Sigmoid colon (tissue), 4 donors: ENCODE measurements at regions not wholly inside any gene's neighbourhood (a gene's known extent, or its start where the extent isn't known, plus 50 kb on each side); places are given as distances from the start of the nearest gene placed in this dataset.
"Not testable (repeated sequence)": the region's sequence is repeated elsewhere in the genome, so short reads cannot be mapped to it uniquely, and the experiment has no call there.

Source experiments
- EP300 ChIP-seq, 4 donors: sonication (generic); formaldehyde crosslinking; IDR thresholded peaks; one replicate each; pipeline ENCODE4 v1.6.1; 2017; ENCODE audit warnings: antibody characterized with exemption in 4 of 4
- POLR2A ChIP-seq, 2 donors: fragments of 450-650 bp; IDR thresholded peaks; one replicate each; pipeline ENCODE4 v1.6.1; 2016; ENCODE audit warnings: antibody characterized with exemption in 2 of 2, mild to moderate bottlenecking in 2 of 2, moderate library complexity in 2 of 2
- TF ChIP-seq, protein P1 (sequence below), 4 experiments: fragments of 450-650 bp in 3 of 4; fragments of 200-600 bp in 1 of 4; IDR thresholded peaks; one replicate each; pipeline ENCODE4 v1.5.1; 2016 to 2019; ENCODE audit warnings: antibody characterized with exemption in 4 of 4, mild to moderate bottlenecking in 3 of 4, moderate library complexity in 2 of 4

DNA sequence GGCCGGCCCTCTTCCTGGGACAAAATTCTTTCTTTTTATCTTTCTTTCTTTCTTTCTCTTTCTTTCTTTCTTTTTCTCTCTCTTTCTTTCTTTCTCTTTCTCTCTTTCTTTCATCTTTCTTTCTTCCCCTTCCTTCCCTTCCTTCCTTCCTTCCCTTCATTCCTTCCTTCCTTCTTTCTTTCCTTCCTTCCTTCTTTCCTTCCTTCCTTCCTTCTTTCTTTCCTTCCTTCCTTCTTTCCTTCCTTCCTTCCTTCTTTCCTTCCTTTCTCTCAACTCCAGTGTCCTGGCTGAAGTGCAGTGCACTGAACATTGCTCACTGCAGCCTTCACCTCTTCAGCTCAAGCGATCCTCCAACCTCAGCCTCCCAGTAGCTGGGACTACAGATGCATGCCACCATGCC lies 112.5 kb downstream of the SEPTIN7 start:
- TF ChIP-seq, protein P1, sequence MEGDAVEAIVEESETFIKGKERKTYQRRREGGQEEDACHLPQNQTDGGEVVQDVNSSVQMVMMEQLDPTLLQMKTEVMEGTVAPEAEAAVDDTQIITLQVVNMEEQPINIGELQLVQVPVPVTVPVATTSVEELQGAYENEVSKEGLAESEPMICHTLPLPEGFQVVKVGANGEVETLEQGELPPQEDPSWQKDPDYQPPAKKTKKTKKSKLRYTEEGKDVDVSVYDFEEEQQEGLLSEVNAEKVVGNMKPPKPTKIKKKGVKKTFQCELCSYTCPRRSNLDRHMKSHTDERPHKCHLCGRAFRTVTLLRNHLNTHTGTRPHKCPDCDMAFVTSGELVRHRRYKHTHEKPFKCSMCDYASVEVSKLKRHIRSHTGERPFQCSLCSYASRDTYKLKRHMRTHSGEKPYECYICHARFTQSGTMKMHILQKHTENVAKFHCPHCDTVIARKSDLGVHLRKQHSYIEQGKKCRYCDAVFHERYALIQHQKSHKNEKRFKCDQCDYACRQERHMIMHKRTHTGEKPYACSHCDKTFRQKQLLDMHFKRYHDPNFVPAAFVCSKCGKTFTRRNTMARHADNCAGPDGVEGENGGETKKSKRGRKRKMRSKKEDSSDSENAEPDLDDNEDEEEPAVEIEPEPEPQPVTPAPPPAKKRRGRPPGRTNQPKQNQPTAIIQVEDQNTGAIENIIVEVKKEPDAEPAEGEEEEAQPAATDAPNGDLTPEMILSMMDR (IDR thresholded peaks at IDR 0.05) = not testable (repeated sequence)
- TF ChIP-seq POLR2A, EP300 (IDR thresholded peaks at IDR 0.05): not testable (repeated sequence)
